Subcutaneous abdominal adipose tissue (tissue), 5 donors: ENCODE measurements at regions not wholly inside any gene's neighbourhood (a gene's known extent, or its start where the extent isn't known, plus 50 kb on each side); places are given as distances from the start of the nearest gene placed in this dataset.
A peak's percentile ranks its signal among the peaks of the same experiment; 100 is the strongest.

ENCODE experiments used
- H3K27ac ChIP-seq: one replicate; pipeline ENCODE4 v1.7.0; 2013; ENCODE audit warnings: low read depth, mild to moderate bottlenecking, inconsistent platforms, low read length, moderate library complexity
- H3K27me3 ChIP-seq, 5 donors: one replicate each; pipeline ENCODE4 v1.7.0; 2013; ENCODE audit warnings: low read length in 5 of 5, inconsistent platforms in 1 of 5; ENCODE audit not compliant: control insufficient read depth in 5 of 5, insufficient read depth in 4 of 5
- H3K36me3 ChIP-seq, 5 donors: one replicate each; pipeline ENCODE4 v1.7.0; 2013; ENCODE audit warnings: low read length in 5 of 5; ENCODE audit not compliant: control insufficient read depth in 5 of 5, insufficient read depth in 5 of 5
- H3K4me1 ChIP-seq, 5 donors: one replicate each; pipeline ENCODE4 v1.7.0; 2013; ENCODE audit warnings: low read length in 5 of 5, mild to moderate bottlenecking in 3 of 5, moderate library complexity in 1 of 5; ENCODE audit not compliant: control insufficient read depth in 5 of 5, insufficient read depth in 5 of 5
- H3K4me3 ChIP-seq, 5 donors: one replicate each; pipeline ENCODE4 v1.7.0; 2013; ENCODE audit warnings: low read length in 5 of 5, low read depth in 1 of 5
- H3K9ac ChIP-seq, 5 donors: one replicate each; pipeline ENCODE4 v1.7.0; 2013; ENCODE audit warnings: low read length in 5 of 5, mild to moderate bottlenecking in 4 of 5, moderate library complexity in 3 of 5
- H3K9me3 ChIP-seq, 5 donors: one replicate each; pipeline ENCODE4 v1.7.0; 2013; ENCODE audit warnings: low read length in 5 of 5; ENCODE audit not compliant: control insufficient read depth in 5 of 5
- donor health status: healthy.
- donor health status: healthy.
- donor health status: healthy.
- donor health status: healthy.
- donor health status: healthy.

GRCh38 chr21:15401331-15401730 lies 328.5 kb upstream of the USP25 start:
- no peak overlapping the region for H3K27ac ChIP-seq
- H3K36me3 ChIP-seq: no peaks in the 10 kb centered on the region
- H3K9ac ChIP-seq: no peak overlapping the region
- peaks cover 0 to 19% (median 10%) of the 10 kb centered on the region in 5 donors for H3K4me1 ChIP-seq
- H3K27me3 ChIP-seq: no peaks in the 10 kb centered on the region
- peaks cover 0 to 4% (median 0%) of the 10 kb centered on the region in 5 donors for H3K9me3 ChIP-seq
- no peak overlapping the region for H3K4me3 ChIP-seq

- Histone ChIP-seq H3K4me1 (peaks cover 0 to 2% (median 0%) of the 10 kb centered on the region in 5 donors), H3K27me3 (no peaks in the 10 kb centered on the region), H3K36me3 (no peaks in the 10 kb centered on the region), H3K9ac (no peak overlapping the region), H3K4me3 (no peak overlapping the region), H3K9me3 (peaks cover 0 to 4% (median 0%) of the 10 kb centered on the region in 5 donors), H3K27ac (no peak overlapping the region)
These were observed 324.6 kb upstream of the USP25 start for GRCh38 chr21:15405214-15405613.

- Histone ChIP-seq H3K4me3 (no peak overlapping the region), H3K36me3 (no peaks in the 10 kb centered on the region), H3K4me1 (peaks cover 0 to 2% (median 0%) of the 10 kb centered on the region in 5 donors), H3K9ac (no peak overlapping the region), H3K27me3 (no peaks in the 10 kb centered on the region), H3K27ac (no peak overlapping the region), H3K9me3 (peaks cover 0 to 4% (median 0%) of the 10 kb centered on the region in 5 donors)
These were observed 323.0 kb upstream of the USP25 start for GRCh38 chr21:15406791-15407190.

DNA sequence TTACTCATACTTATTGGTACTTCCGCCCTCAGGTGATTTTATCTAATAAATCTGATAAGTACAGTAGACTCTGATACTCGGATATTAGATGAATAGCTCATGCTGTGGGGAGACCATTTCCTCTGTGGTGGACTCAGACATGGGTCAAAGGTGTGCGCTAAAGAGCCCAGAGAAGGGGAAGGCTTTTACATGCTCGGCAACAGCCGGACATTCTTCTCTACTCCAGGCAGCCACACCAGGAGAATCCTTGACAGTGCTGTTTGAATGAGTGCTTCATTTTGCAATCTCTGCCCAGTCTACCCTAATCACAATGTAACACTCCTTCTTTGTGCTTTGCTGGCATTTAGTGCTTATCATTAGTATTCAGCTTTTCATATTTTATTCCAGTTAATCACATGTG lies 322.2 kb upstream of the USP25 start:
- peaks cover 0 to 4% (median 0%) of the 10 kb centered on the region in 5 donors for H3K9me3 ChIP-seq
- H3K4me3 ChIP-seq: no peak overlapping the region
- H3K27me3 ChIP-seq: no peaks in the 10 kb centered on the region
- no peaks in the 10 kb centered on the region for H3K36me3 ChIP-seq
- H3K9ac ChIP-seq: no peak overlapping the region
- no peak overlapping the region for H3K27ac ChIP-seq
- H3K4me1 ChIP-seq: peaks cover 0 to 2% (median 0%) of the 10 kb centered on the region in 5 donors

- Histone ChIP-seq H3K4me1 (peaks cover 0 to 2% (median 0%) of the 10 kb centered on the region in 5 donors), H3K9ac (no peak overlapping the region), H3K9me3 (peaks cover 0 to 1% (median 0%) of the 10 kb centered on the region in 5 donors), H3K27me3 (no peaks in the 10 kb centered on the region), H3K27ac (no peak overlapping the region), H3K36me3 (no peaks in the 10 kb centered on the region), H3K4me3 (no peak overlapping the region)
These were observed 321.7 kb upstream of the USP25 start for GRCh38 chr21:15408089-15408488.

DNA sequence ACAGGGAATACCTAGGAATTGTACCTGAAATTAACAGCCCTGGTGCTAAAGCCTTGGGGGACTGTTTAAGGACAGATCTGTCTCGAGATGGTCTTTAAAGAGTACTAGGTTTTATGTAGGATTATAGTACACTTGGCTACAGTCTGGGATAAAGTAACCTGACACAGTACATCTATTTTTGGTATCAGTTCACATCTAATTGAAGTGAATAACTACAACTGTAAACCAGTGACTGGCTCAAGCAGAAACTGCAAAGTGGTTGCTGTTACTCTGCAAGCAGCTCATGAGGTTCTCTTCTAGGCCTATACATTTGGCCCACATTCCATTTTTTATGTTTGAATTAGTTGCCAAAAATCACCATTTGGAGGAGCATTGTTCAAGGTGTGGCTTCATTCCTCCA lies 320.8 kb upstream of the USP25 start:
- Histone ChIP-seq H3K4me3 (no peak overlapping the region), H3K36me3 (no peaks in the 10 kb centered on the region), H3K4me1 (peaks cover 0 to 8% (median 4%) of the 10 kb centered on the region in 5 donors), H3K27me3 (no peaks in the 10 kb centered on the region), H3K27ac (no peak overlapping the region), H3K9ac (no peak overlapping the region), H3K9me3 (no peaks in the 10 kb centered on the region)

GRCh38 chr21:15410853-15411252 lies 318.9 kb upstream of the USP25 start:
- Histone ChIP-seq H3K4me1 (peaks cover 0 to 20% (median 18%) of the 10 kb centered on the region in 5 donors), H3K9ac (no peak overlapping the region), H3K9me3 (no peaks in the 10 kb centered on the region), H3K27me3 (no peaks in the 10 kb centered on the region), H3K4me3 (no peak overlapping the region), H3K27ac (no peak overlapping the region), H3K36me3 (no peaks in the 10 kb centered on the region)

- Histone ChIP-seq H3K4me3 (no peak overlapping the region), H3K9me3 (no peaks in the 10 kb centered on the region), H3K36me3 (no peaks in the 10 kb centered on the region), H3K27me3 (no peaks in the 10 kb centered on the region), H3K9ac (no peak overlapping the region), H3K27ac (no peak overlapping the region), H3K4me1 (peaks cover 0 to 24% (median 20%) of the 10 kb centered on the region in 5 donors)
These were observed 315.7 kb upstream of the USP25 start for GRCh38 chr21:15414057-15414456.

DNA sequence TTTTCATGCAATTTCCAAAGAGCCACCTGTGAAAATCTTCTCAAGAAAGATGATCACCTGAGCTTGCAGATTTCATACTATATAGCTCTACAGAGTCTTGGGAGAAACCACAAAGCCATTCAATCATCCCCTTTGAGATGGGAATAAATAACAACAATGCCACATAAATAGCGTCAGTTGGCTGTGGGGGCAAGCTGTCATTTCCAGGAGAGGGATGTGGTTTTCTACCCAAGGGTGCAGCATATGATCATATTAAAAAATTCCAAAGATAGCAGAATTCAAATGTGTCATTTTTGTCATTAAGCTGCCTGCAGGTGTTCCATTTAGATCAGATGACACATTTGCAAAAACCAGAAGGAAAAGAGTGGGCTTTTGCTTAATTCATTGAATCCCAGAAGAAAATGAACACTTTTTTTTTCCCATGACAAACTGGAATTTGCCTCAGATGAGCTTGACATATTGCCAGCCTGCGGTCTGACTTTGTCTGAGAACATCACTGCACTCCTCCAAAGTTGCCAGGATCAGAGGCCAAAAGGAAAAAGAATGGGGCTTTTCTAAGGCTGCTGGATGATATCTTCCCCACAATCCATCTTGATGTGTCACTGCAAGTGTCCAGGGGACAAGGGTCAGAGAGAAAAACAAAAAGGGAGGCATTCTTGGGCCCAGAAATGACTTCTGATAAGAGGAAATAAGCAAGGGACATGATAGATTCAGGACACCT lies 314.1 kb upstream of the USP25 start:
- peak overlapping the region; percentile 53 for H3K27ac ChIP-seq
- no peaks in the 10 kb centered on the region for H3K36me3 ChIP-seq
- peaks cover 0 to 24% (median 20%) of the 10 kb centered on the region in 5 donors for H3K4me1 ChIP-seq
- no peaks in the 10 kb centered on the region for H3K9me3 ChIP-seq
- no peak overlapping the region for H3K4me3 ChIP-seq
- H3K27me3 ChIP-seq: no peaks in the 10 kb centered on the region
- no peak overlapping the region for H3K9ac ChIP-seq

GRCh38 chr21:15421441-15421881 lies 308.3 kb upstream of the USP25 start:
- H3K4me3 ChIP-seq: no peak overlapping the region
- H3K27ac ChIP-seq: no peak overlapping the region
- H3K9ac ChIP-seq: no peak overlapping the region
- no peaks in the 10 kb centered on the region for H3K27me3 ChIP-seq
- H3K4me1 ChIP-seq: peaks cover 0 to 5% (median 0%) of the 10 kb centered on the region in 5 donors
- H3K9me3 ChIP-seq: no peaks in the 10 kb centered on the region
- no peaks in the 10 kb centered on the region for H3K36me3 ChIP-seq
